Esophagus muscularis mucosa (tissue), 4 donors: ENCODE measurements at regions not wholly inside any gene's neighbourhood (a gene's known extent, or its start where the extent isn't known, plus 50 kb on each side); places are given as distances from the start of the nearest gene placed in this dataset.

Experiments used
- CTCF ChIP-seq, 3 experiments: fragments of 200-600 bp in 2 of 3; fragments of 450-650 bp in 1 of 3; sonication (generic) in 2 of 3; IDR thresholded peaks; one replicate each; pipeline ENCODE4 v1.5.1; 2017 to 2019; ENCODE audit warnings: antibody characterized with exemption in 3 of 3, mild to moderate bottlenecking in 2 of 3, moderate library complexity in 1 of 3
- EP300 ChIP-seq: sonication (generic); formaldehyde crosslinking; IDR thresholded peaks from one replicate; pipeline ENCODE4 v1.6.1; 2017; ENCODE audit warnings: antibody characterized with exemption
- POLR2A ChIP-seq: fragments of 450-650 bp; IDR thresholded peaks from one replicate; pipeline ENCODE4 v1.6.1; 2017; ENCODE audit warnings: antibody characterized with exemption, moderate library complexity, mild to moderate bottlenecking, low read depth

GRCh38 chr6:105873211-105873704, 212.9 kb upstream of the PRDM1 start:
- TF ChIP-seq POLR2A (no peak), CTCF (IDR thresholded peaks at IDR 0.05) (no peak), EP300 (no peak)
